Stomach smooth muscle (tissue), 2 donors: ENCODE measurements at regions not wholly inside any gene's neighbourhood (a gene's known extent, or its start where the extent isn't known, plus 50 kb on each side); places are given as distances from the start of the nearest gene placed in this dataset.
"Not testable (repeated sequence)": the region's sequence is repeated elsewhere in the genome, so short reads cannot be mapped to it uniquely, and the experiment has no call there.

Source experiments
- H3K27ac ChIP-seq: one replicate; pipeline ENCODE4 v1.7.0; 2013; ENCODE audit warnings: mild to moderate bottlenecking, low read length, inconsistent platforms
- H3K27me3 ChIP-seq, 2 donors: one replicate each; pipeline ENCODE4 v1.7.0; 2013; ENCODE audit warnings: low read length in 2 of 2; ENCODE audit not compliant: insufficient read depth in 2 of 2, control insufficient read depth in 1 of 2
- H3K36me3 ChIP-seq, 2 donors: one replicate each; pipeline ENCODE4 v1.7.0; 2013; ENCODE audit warnings: low read length in 2 of 2; ENCODE audit not compliant: control insufficient read depth in 2 of 2, insufficient read depth in 2 of 2
- H3K4me1 ChIP-seq: one replicate; pipeline ENCODE4 v1.7.0; 2013; ENCODE audit warnings: low read length; ENCODE audit not compliant: control insufficient read depth, insufficient read depth
- H3K4me3 ChIP-seq, 2 donors: one replicate each; pipeline ENCODE4 v1.7.0; 2013; ENCODE audit warnings: low read length in 2 of 2
- H3K9ac ChIP-seq, 2 donors: one replicate each; pipeline ENCODE4 v1.7.0; 2013; ENCODE audit warnings: low read length in 2 of 2, mild to moderate bottlenecking in 1 of 2
- H3K9me3 ChIP-seq, 2 donors: one replicate each; pipeline ENCODE4 v1.7.0; 2013; ENCODE audit warnings: low read length in 2 of 2; ENCODE audit not compliant: control insufficient read depth in 2 of 2
- donor health status: healthy.
- donor health status: Pancreatic carcinoma.

GRCh38 chr5:51686622-51687021, 303.4 kb downstream of the ISL1 start:
- no peaks in the 10 kb centered on the region for H3K9me3 ChIP-seq
- H3K27ac ChIP-seq, result no peak overlapping the region
- H3K4me3 ChIP-seq, result no peak overlapping the region
- no peak overlapping the region for H3K9ac ChIP-seq
- no peaks in the 10 kb centered on the region for H3K36me3 ChIP-seq
- H3K4me1 ChIP-seq, result no peaks in the 10 kb centered on the region
- H3K27me3 ChIP-seq, result no peaks in the 10 kb centered on the region

- no peaks in the 10 kb centered on the region for H3K27me3 ChIP-seq
- no peak overlapping the region for H3K27ac ChIP-seq
- no peak overlapping the region for H3K4me3 ChIP-seq
- no peaks in the 10 kb centered on the region for H3K36me3 ChIP-seq
- no peaks in the 10 kb centered on the region for H3K4me1 ChIP-seq
- no peaks in the 10 kb centered on the region for H3K9me3 ChIP-seq
- H3K9ac ChIP-seq, result no peak overlapping the region
These were observed 308.4 kb downstream of the ISL1 start for GRCh38 chr5:51691538-51692079.

- Histone ChIP-seq H3K36me3 (no peaks in the 10 kb centered on the region), H3K9ac (no peak overlapping the region), H3K4me1 (no peaks in the 10 kb centered on the region), H3K27me3 (no peaks in the 10 kb centered on the region), H3K4me3 (no peak overlapping the region), H3K9me3 (no peaks in the 10 kb centered on the region), H3K27ac (no peak overlapping the region)
These were observed 311.6 kb downstream of the ISL1 start for GRCh38 chr5:51694826-51695225.

GRCh38 chr5:51696122-51696521, 312.9 kb downstream of the ISL1 start:
- Histone ChIP-seq H3K36me3 (no peaks in the 10 kb centered on the region), H3K4me3 (no peak overlapping the region), H3K9ac (no peak overlapping the region), H3K27ac (no peak overlapping the region), H3K9me3 (no peaks in the 10 kb centered on the region), H3K27me3 (no peaks in the 10 kb centered on the region), H3K4me1 (no peaks in the 10 kb centered on the region)

GRCh38 chr5:51702046-51702445, 318.8 kb downstream of the ISL1 start:
- H3K27me3 ChIP-seq, H3K9ac ChIP-seq, H3K4me1 ChIP-seq, H3K36me3 ChIP-seq, H3K4me3 ChIP-seq, H3K9me3 ChIP-seq, H3K27ac ChIP-seq: not testable (repeated sequence)

- H3K9ac ChIP-seq, result no peak overlapping the region
- no peaks in the 10 kb centered on the region for H3K9me3 ChIP-seq
- H3K27ac ChIP-seq, result no peak overlapping the region
- no peaks in the 10 kb centered on the region for H3K4me1 ChIP-seq
- no peaks in the 10 kb centered on the region for H3K36me3 ChIP-seq
- H3K4me3 ChIP-seq, result no peak overlapping the region
- no peaks in the 10 kb centered on the region for H3K27me3 ChIP-seq
These were observed 329.0 kb downstream of the ISL1 start for GRCh38 chr5:51712201-51712600.

- not testable (repeated sequence) for H3K9me3 ChIP-seq, H3K27ac ChIP-seq, H3K36me3 ChIP-seq, H3K27me3 ChIP-seq, H3K9ac ChIP-seq, H3K4me1 ChIP-seq, H3K4me3 ChIP-seq
These were observed 332.2 kb downstream of the ISL1 start for GRCh38 chr5:51715445-51715844.

- no peak overlapping the region for H3K27ac ChIP-seq
- H3K4me1 ChIP-seq, result no peaks in the 10 kb centered on the region
- no peak overlapping the region for H3K4me3 ChIP-seq
- H3K9ac ChIP-seq, result no peak overlapping the region
- no peaks in the 10 kb centered on the region for H3K27me3 ChIP-seq
- no peaks in the 10 kb centered on the region for H3K36me3 ChIP-seq
- peaks cover 0 to 6% of the 10 kb centered on the region in 2 donors for H3K9me3 ChIP-seq
These were observed 348.3 kb downstream of the ISL1 start for GRCh38 chr5:51731421-51732029.

GRCh38 chr5:51732304-51732703, 349.1 kb downstream of the ISL1 start:
- Histone ChIP-seq H3K4me1 (no peaks in the 10 kb centered on the region), H3K9me3 (peaks cover 0 to 2% of the 10 kb centered on the region in 2 donors), H3K36me3 (no peaks in the 10 kb centered on the region), H3K9ac (no peak overlapping the region), H3K4me3 (no peak overlapping the region), H3K27ac (no peak overlapping the region), H3K27me3 (no peaks in the 10 kb centered on the region)

- Histone ChIP-seq H3K9me3 (no peaks in the 10 kb centered on the region), H3K36me3 (no peaks in the 10 kb centered on the region), H3K27ac (no peak overlapping the region), H3K27me3 (no peaks in the 10 kb centered on the region), H3K9ac (no peak overlapping the region), H3K4me1 (no peaks in the 10 kb centered on the region), H3K4me3 (no peak overlapping the region)
These were observed 351.4 kb downstream of the ISL1 start for GRCh38 chr5:51734677-51735076.

GRCh38 chr5:51746023-51746422, 362.8 kb downstream of the ISL1 start:
- Histone ChIP-seq H3K27me3 (no peaks in the 10 kb centered on the region), H3K9me3 (no peaks in the 10 kb centered on the region)

More at GRCh38 chr5:51746023-51746422, 362.8 kb downstream of the ISL1 start:
- Histone ChIP-seq H3K4me3 (no peak overlapping the region), H3K27ac (no peak overlapping the region), H3K4me1 (no peaks in the 10 kb centered on the region), H3K9ac (no peak overlapping the region), H3K36me3 (no peaks in the 10 kb centered on the region)
